ENCODE measurements at regions not wholly inside any gene's neighbourhood (a gene's known extent, or its start where the extent isn't known, plus 50 kb on each side); places are given as distances from the start of the nearest gene placed in this dataset.

DNA sequence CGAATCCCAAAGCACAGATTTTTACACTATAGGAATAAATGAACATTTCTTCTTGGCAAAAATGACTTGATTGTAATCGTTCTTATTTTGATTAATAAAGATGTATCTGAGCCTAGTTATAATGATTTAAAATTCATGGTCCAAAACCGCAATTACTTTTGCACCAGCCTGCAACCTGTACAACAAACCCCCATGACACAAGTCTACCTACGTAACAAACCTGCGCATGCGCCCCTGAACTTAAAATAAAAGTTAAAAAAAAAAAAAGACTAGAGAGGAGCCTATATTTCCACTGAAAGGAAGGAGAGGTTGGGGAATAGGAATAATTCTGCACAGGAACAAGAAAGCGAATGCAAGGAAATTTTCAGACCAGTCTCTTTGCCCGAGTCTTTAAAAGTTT is 145.2 kb downstream of the SCARB1 start:
- intact Hi-C loops (cut with micrococcal nuclease; ENCODE audit: unreplicated experiment), result no loop called here
- SMC1A ChIA-PET (ENCODE audit: uncharacterized antibody, unreplicated experiment), result interaction anchor here (0.6 kb wide), 1 partner anchor 22 kb away, joined by 3 read pairs; no protein-coding TSS in a partner anchor

More for the DNA sequence above, 145.2 kb downstream of the SCARB1 start:
- H3K9me3 ChIP-seq (replicated peaks; ENCODE audit: control insufficient read depth, insufficient read depth, low read length), result no peaks in the 10 kb centered on the region; the same call in 2 of the 3 replicates
- H3K9ac ChIP-seq (ENCODE audit: control insufficient read depth, insufficient read depth, low read length), result no peak overlapping the region
- ChIA-PET CTCF (interaction anchor here (1.1 kb wide), 1 partner anchor 10 kb away, joined by 3 read pairs; no protein-coding TSS in a partner anchor), RAD21 (ENCODE audit: unreplicated experiment) (no interaction called here), POLR2A (no interaction called here)
- in situ Hi-C loops (cut with MboI), result no loop called here
- H4K20me1 ChIP-seq (ENCODE audit: control insufficient read depth, insufficient read depth), result no peaks in the 10 kb centered on the region
- H3K27me3 ChIP-seq (replicated peaks in 1 of 2; ENCODE audit: control insufficient read depth in 2 of 2, insufficient read depth in 2 of 2, low read length in 1 of 2), result no peaks in the 10 kb centered on the region
- ATAC-seq (no peak), FAIRE-seq (no peak), DNase-seq (ENCODE audit: low read depth, low spot score) (no peak)
- WGBS (ENCODE audit: insufficient coverage, insufficient replicate concordance, low lambda C conversion rate, missing lambda C conversion rate), result 76% methylated on average over 8 of the region's 8 CpGs
- H3K79me2 ChIP-seq (ENCODE audit: control insufficient read depth, insufficient read depth, low read length), result no peaks in the 10 kb centered on the region
- no peak overlapping the region for H3K27ac ChIP-seq (ENCODE audit: control insufficient read depth, insufficient read depth)
- BruUV-seq (replicated peaks), result no TSS peak
- H3K4me1 ChIP-seq (ENCODE audit: control insufficient read depth, insufficient read depth, low read length), result peaks cover 10% of the 10 kb centered on the region
- no peak overlapping the region for H2AFZ ChIP-seq (ENCODE audit: control insufficient read depth, low read depth, low read length)
- H3K36me3 ChIP-seq (ENCODE audit: control insufficient read depth in 2 of 2, insufficient read depth in 2 of 2, low read length in 1 of 2), result no peaks in the 10 kb centered on the region
- H3K4me2 ChIP-seq (ENCODE audit: control insufficient read depth, insufficient read depth), result no peak overlapping the region
- TF ChIP-seq, protein P1, sequence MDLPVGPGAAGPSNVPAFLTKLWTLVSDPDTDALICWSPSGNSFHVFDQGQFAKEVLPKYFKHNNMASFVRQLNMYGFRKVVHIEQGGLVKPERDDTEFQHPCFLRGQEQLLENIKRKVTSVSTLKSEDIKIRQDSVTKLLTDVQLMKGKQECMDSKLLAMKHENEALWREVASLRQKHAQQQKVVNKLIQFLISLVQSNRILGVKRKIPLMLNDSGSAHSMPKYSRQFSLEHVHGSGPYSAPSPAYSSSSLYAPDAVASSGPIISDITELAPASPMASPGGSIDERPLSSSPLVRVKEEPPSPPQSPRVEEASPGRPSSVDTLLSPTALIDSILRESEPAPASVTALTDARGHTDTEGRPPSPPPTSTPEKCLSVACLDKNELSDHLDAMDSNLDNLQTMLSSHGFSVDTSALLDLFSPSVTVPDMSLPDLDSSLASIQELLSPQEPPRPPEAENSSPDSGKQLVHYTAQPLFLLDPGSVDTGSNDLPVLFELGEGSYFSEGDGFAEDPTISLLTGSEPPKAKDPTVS (IDR thresholded peaks at IDR 0.05; ENCODE audit: low read depth, low read length), result no peak
- TF ChIP-seq, protein P2, sequence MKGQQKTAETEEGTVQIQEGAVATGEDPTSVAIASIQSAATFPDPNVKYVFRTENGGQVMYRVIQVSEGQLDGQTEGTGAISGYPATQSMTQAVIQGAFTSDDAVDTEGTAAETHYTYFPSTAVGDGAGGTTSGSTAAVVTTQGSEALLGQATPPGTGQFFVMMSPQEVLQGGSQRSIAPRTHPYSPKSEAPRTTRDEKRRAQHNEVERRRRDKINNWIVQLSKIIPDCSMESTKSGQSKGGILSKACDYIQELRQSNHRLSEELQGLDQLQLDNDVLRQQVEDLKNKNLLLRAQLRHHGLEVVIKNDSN (IDR thresholded peaks at IDR 0.05; ENCODE audit: borderline replicate concordance, extremely low read length, insufficient read depth, low read depth, low read length), result no peak
- no peak for TF ChIP-seq HCFC1 (IDR thresholded peaks at IDR 0.05; ENCODE audit: low read length)
- TF ChIP-seq SMC3 (IDR thresholded peaks at IDR 0.05; ENCODE audit: borderline replicate concordance, low read length), result no peak
- TF ChIP-seq GABPA (IDR thresholded peaks at IDR 0.05; ENCODE audit: low read depth), result no peak
- TF ChIP-seq IRF4 (IDR thresholded peaks at IDR 0.05; ENCODE audit: low read depth, low read length), result no peak
- no peak for TF ChIP-seq NFYB (IDR thresholded peaks at IDR 0.05; ENCODE audit: insufficient read depth, low read depth, low read length)
- TF ChIP-seq BRCA1 (IDR thresholded peaks at IDR 0.05; ENCODE audit: low read depth, low read length), result no peak
- no peak for TF ChIP-seq CHD4 (IDR thresholded peaks at IDR 0.05)
- TF ChIP-seq HDAC6 (IDR thresholded peaks at IDR 0.05; ENCODE audit: unreplicated experiment), result no peak
- TF ChIP-seq TCF7 (IDR thresholded peaks at IDR 0.05; ENCODE audit: borderline replicate concordance), result no peak
- TF ChIP-seq EGR1 (IDR thresholded peaks at IDR 0.05; ENCODE audit: borderline replicate concordance in 1 of 2, low read depth in 2 of 2, low read length in 2 of 2), result no peak
- no peak for TF ChIP-seq CBX3 (IDR thresholded peaks at IDR 0.05; ENCODE audit: borderline replicate concordance, low read depth)
- TF ChIP-seq NFYA (IDR thresholded peaks at IDR 0.05; ENCODE audit: borderline replicate concordance, low read depth, low read length), result no peak
- no peak for TF ChIP-seq SIN3A (IDR thresholded peaks at IDR 0.05; ENCODE audit: low read depth, low read length)
- H3K4me3 ChIP-seq, result no peak overlapping the region
